ENCODE measurements at regions not wholly inside any gene's neighbourhood (a gene's known extent, or its start where the extent isn't known, plus 50 kb on each side); places are given as distances from the start of the nearest gene placed in this dataset.
"Not testable (repeated sequence)": the region's sequence is repeated elsewhere in the genome, so short reads cannot be mapped to it uniquely, and the experiment has no call there.

GRCh38 chr14:106268013-106268727 is 741.8 kb downstream of the TMEM121 start:
- intact Hi-C loops (cut with DNase I), result no loop called here
- ATAC-seq, result no peak
- Histone ChIP-seq H3K4me3 (no peak overlapping the region), H3K36me3 (no peaks in the 10 kb centered on the region), H3K27ac (no peak overlapping the region), H3K27me3 (peaks cover 2 to 72% (median 28%) of the 10 kb centered on the region in 9 donors), H3K9me3 (no peaks in the 10 kb centered on the region), H3K4me1 (no peaks in the 10 kb centered on the region)
- DNase-seq, result peak in 1 of 5 donors; percentile 69
- 39 to 49% (median 41%) methylated on average over 17 of the region's 17 CpGs for WGBS, 4 donors
- no peak for TF ChIP-seq POLR2A (IDR thresholded peaks at IDR 0.05)
- peak in 1 of 12 donors; percentile 11 for TF ChIP-seq CTCF (IDR thresholded peaks at IDR 0.05)

DNA sequence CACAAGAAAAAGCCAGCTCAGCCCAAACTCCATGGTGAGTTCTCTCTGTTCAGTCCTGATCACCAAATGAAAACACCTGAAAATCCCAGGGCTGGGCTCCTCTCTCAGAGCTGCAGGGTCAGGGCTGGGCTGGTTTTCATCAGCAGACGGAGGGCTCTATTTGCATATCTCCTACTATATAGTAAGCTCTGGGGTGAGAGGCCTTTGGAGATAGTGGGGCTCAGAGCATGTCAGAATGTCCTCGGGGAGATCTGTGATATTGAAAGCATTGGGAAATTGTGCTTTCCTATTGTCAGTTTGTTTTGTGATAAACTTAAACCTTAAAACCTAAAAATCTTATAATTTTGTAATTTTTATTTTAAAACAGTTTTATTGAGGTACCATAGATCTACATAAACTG is 742.6 kb downstream of the TMEM121 start:
- intact Hi-C loops (cut with DNase I), result loop anchor here in 1 of 10 donors (1.0 kb wide), 1 partner anchor 8 kb away; no protein-coding TSS in a partner anchor
- TF ChIP-seq POLR2A (IDR thresholded peaks at IDR 0.05) (no peak), CTCF (IDR thresholded peaks at IDR 0.05) (no peak)
- no peaks in the 10 kb centered on the region for H3K4me1 ChIP-seq
- H3K36me3 ChIP-seq, result no peaks in the 10 kb centered on the region
- DNase-seq, result no peak
- WGBS, 4 donors, result 45 to 55% (median 49%) methylated on average over 2 of the region's 2 CpGs
- peaks cover 0 to 67% (median 32%) of the 10 kb centered on the region in 9 donors for H3K27me3 ChIP-seq
- H3K4me3 ChIP-seq, result no peak overlapping the region
- H3K27ac ChIP-seq, result no peak overlapping the region
- no peaks in the 10 kb centered on the region for H3K9me3 ChIP-seq
- no peak for ATAC-seq

GRCh38 chr14:106269451-106270204 is 743.2 kb downstream of the TMEM121 start:
- H3K27ac ChIP-seq, result no peak overlapping the region
- H3K9me3 ChIP-seq, result no peaks in the 10 kb centered on the region
- H3K36me3 ChIP-seq, result no peaks in the 10 kb centered on the region
- H3K4me3 ChIP-seq, result no peak overlapping the region
- no peak for TF ChIP-seq POLR2A (IDR thresholded peaks at IDR 0.05)
- no peak for TF ChIP-seq CTCF (IDR thresholded peaks at IDR 0.05)
- intact Hi-C loops (cut with DNase I), result loop anchor here in 1 of 10 donors (1.0 kb wide), 1 partner anchor 8 kb away; no protein-coding TSS in a partner anchor
- no peaks in the 10 kb centered on the region for H3K4me1 ChIP-seq
- 61 to 71% (median 66%) methylated on average over 12 of the region's 12 CpGs for WGBS, 4 donors
- ATAC-seq, result no peak
- peaks cover 0 to 61% (median 31%) of the 10 kb centered on the region in 9 donors for H3K27me3 ChIP-seq
- no peak for DNase-seq

- H3K4me3 ChIP-seq; H3K27ac ChIP-seq; DNase-seq; H3K9me3 ChIP-seq; intact Hi-C loops (cut with DNase I); H3K36me3 ChIP-seq; ATAC-seq; H3K4me1 ChIP-seq: not testable (repeated sequence)
- H3K27me3 ChIP-seq, result peaks cover 0 to 51% (median 28%) of the 10 kb centered on the region in 9 donors
- 16 to 30% (median 23%) methylated on average over 3 to 4 of the region's 4 CpGs for WGBS, 4 donors
Measured at GRCh38 chr14:106270476-106271121, 744.2 kb downstream of the TMEM121 start.

Data from heart left ventricle (tissue), 16 donors.